ENCODE measurements at regions not wholly inside any gene's neighbourhood (a gene's known extent, or its start where the extent isn't known, plus 50 kb on each side); places are given as distances from the start of the nearest gene placed in this dataset.

DNA sequence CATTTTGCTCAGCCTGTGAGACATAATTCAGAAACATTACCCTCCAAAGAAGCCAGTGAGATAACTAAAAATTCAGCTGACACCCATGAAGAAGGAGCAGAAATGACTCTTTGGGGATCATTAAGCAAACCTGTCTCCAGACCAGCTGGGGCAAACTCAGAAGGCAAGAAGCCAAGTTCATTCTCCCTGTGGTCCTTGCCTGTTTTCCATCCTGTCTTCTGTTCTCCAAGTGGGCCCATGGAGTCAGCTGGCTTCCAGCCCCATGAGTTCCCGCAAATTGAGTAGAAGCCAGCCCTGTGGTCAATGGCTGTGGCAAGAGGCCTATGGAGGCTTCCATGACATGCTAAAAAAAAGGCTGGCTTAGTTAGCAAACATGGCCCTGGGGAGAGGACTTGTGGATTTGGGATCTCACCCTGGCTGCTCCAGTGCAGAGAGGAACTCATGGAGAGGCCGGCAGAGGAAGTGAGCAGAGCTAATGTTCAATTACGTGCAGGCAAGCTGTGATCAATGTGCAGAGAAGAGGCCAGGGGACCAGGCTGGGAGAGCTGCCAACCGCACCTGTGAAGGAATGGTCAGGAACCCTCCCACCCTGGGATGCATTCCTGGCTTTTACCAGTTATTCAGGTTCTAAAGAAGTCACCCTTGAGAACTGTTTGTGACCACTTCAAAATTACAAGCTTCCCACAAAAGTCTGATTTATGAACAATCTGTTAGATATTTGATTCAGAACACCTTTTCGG is 229.1 kb downstream of the TSHZ3 start:
- no peak for DNase-seq (ENCODE audit: low spot score)

- no peak for DNase-seq (ENCODE audit: low spot score)
Measured at GRCh38 chr19:31118986-31119385, 230.2 kb downstream of the TSHZ3 start.

DNA sequence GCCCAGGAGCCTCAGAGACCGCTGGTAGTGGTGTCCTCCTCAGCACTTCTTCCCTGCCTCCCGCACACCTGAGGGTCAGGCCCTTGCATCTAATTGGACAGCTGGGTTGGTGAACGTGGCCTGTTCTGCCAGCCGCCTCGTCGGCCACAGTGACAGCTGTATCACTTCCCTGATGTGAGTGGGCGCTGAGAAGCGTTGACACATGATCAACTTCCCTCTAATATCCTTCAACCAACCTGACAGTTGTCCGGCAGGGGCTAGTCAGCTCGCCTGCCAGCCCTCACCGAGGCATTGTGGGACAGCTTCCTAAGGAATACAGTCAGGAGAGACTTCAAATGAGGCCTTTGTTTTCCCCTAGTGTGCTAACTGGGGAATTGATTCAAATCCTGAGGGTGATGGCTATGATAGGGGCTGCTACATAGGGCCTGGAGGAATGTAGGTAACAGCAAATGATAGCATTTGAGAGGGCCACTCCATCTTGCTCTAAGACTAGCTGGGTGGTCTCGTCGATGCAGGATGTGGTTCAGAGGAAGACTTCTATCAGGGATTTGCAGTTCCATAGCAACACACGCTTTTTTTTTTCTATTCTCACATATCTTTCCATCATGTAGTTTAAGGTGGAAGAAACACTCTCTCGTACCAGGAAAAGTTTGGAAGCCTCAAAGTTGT is 230.8 kb downstream of the TSHZ3 start:
- DNase-seq (ENCODE audit: low spot score): no peak

DNA sequence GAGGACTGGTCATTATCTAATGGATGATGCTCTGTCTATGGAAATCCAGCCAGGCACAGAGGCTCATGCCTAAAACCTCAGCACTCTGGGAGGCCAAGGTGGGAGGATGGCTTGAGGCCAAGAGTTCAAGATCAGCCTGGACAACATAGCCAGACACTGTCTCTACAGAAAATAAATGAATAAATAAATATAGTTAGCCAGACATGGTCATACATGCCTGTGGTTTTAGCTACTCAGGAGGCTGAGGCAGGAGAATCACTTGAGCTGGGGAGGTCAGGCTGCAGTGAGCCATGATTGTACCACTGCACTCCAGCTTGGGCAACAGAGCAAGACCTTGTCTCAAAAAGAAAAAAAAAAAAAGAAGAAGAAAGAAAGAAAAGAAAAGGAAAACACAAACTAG is 234.7 kb downstream of the TSHZ3 start:
- DNase-seq (ENCODE audit: low spot score): no peak

DNA sequence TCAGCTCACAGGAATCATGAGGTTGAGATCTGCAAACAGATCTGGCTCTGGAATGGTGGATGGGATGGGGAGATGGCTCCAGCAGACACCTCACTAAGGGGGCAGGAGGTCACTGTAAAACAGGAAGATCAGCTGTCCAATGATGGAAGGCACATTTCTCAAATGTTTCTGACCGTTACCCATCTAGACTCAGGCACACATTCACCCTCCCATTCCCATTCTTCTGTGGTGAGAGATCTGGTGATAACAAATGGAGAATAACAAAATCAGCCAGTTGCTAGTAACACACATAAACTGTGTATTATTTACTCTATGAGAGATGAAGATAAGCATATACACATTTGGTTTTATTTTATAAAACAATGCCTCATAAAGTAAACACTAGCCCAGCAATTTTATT is 235.9 kb downstream of the TSHZ3 start:
- DNase-seq (ENCODE audit: low spot score): no peak

GRCh38 chr19:31112158-31112557 is 237.1 kb downstream of the TSHZ3 start:
- DNase-seq (ENCODE audit: low spot score): no peak

GRCh38 chr19:31111741-31112140 is 237.5 kb downstream of the TSHZ3 start:
- no peak for DNase-seq (ENCODE audit: low spot score)

GRCh38 chr19:31110336-31110735 is 238.9 kb downstream of the TSHZ3 start:
- DNase-seq (ENCODE audit: low spot score): peak; percentile 34

- DNase-seq (ENCODE audit: low spot score): no peak
Measured at GRCh38 chr19:31109636-31110035, 239.6 kb downstream of the TSHZ3 start.

DNA sequence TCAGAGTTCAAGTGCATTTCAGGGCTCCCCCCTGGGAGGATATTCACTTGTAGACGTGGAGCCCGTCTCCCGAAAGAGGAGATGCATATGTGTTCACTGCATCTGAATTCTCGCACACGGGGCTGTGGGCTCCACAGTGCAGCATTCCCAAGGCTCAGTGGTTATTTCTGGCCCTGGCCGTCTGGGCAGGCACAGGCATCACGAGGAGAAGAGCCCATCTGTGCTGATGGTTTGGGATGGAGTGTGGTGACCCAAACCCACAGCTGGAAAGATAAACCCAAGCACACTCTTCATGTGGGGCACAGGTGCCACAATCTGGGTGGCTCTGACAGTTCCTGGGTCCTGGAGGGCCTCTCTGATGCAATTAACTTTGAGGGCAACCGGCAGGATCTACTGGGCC is 242.1 kb downstream of the TSHZ3 start:
- DNase-seq (ENCODE audit: low spot score): no peak

DNA sequence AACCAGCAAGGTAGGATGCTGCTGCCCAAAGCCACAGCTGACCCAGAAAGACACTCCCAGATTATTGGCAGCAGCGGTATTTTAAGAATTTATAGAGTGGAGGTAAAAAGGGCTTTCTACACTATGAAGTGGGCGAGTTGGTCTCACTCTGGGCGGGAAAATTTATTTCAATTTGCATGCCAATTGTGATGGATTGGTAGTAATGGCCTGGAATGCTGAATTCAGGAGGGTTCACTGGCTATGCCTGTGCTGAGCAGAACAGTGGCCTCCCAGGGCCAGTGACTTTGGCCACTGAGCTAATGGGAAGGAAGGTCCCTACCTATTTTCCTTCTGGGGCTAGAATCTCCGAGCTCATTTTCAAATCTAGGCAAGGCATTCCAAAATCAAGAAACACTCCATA is 243.5 kb downstream of the TSHZ3 start:
- no peak for DNase-seq (ENCODE audit: low spot score)

DNA sequence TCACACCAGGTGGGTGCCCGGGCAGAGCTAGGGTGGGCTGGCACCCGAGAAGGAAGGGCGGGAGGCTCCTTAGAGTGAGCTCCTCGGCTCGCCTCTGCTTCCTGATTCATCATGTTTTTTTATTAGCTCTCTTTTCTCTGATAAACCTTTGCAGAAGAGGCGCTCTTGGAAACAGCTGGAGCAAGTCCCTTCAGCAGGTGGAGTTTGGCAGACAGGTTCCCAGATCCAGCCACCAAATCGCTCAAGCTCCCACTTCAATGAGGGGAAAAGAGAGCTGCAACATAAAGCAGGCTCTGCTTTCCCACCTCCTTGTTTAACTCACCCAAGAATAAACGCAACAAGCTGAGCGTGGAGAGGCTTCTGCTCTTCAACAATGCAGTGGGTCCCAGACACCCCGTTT is 244.8 kb downstream of the TSHZ3 start:
- DNase-seq (ENCODE audit: low spot score): no peak

GRCh38 chr19:31103228-31103627 is 246.0 kb downstream of the TSHZ3 start:
- no peak for DNase-seq (ENCODE audit: low spot score)

GRCh38 chr19:31102674-31103073 is 246.6 kb downstream of the TSHZ3 start:
- DNase-seq (ENCODE audit: low spot score): no peak

- DNase-seq (ENCODE audit: low spot score): no peak
Measured at GRCh38 chr19:31100981-31101380, 248.3 kb downstream of the TSHZ3 start.

- DNase-seq (ENCODE audit: low spot score): no peak
Measured at GRCh38 chr19:31100206-31100590, 249.0 kb downstream of the TSHZ3 start.

- no peak for DNase-seq (ENCODE audit: low spot score)
Measured at GRCh38 chr19:31099515-31100205, 249.6 kb downstream of the TSHZ3 start.

DNA sequence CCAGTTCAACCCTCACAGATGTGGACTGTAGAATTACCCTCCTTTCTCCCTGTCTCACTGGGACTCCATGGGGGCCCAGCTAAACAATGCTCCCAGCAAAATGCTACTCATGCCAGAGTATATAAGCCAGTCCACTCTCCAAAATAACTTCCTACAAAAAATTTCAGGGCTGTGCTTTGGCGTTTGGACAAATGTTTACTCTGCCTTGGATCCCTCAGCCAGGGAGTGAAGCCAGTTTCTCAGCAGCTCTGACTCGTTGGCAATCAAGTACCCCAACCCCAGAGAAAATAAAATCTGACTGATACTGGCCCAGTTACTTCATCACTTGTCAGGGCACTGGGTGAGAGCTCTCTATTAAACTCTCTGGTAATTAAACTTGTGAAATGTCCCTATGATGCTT is 250.4 kb downstream of the TSHZ3 start:
- no peak for DNase-seq (ENCODE audit: low spot score)

DNA sequence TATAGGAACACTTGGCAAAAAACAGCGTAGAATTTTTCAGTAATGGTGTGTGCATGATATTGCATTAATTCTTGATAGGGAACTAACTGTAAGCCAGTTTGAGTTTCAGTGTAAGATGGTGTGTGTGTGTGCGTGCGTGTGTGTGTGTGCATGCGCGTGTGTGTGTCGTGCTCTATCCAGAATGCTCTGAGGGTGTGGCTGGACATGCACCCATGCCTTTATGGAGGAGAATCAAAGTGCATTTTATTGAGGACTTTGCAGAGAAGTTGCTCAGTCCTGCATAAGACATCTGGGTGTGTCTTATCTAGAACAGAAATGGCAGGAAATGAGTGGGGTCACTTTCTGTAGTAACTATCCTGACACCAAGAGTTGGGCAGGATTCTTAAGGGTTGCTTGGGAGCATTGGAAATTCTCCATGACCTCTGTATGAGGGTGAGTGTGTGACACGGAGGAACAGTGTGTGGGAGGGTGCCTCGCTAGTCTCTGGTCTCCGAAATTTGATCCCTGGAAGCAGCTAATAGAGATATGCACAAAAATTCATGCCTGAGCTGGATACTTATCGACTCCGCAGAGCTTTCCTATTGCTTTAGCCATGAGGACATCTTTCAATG is 252.2 kb downstream of the TSHZ3 start:
- no peak for DNase-seq (ENCODE audit: low spot score)

DNA sequence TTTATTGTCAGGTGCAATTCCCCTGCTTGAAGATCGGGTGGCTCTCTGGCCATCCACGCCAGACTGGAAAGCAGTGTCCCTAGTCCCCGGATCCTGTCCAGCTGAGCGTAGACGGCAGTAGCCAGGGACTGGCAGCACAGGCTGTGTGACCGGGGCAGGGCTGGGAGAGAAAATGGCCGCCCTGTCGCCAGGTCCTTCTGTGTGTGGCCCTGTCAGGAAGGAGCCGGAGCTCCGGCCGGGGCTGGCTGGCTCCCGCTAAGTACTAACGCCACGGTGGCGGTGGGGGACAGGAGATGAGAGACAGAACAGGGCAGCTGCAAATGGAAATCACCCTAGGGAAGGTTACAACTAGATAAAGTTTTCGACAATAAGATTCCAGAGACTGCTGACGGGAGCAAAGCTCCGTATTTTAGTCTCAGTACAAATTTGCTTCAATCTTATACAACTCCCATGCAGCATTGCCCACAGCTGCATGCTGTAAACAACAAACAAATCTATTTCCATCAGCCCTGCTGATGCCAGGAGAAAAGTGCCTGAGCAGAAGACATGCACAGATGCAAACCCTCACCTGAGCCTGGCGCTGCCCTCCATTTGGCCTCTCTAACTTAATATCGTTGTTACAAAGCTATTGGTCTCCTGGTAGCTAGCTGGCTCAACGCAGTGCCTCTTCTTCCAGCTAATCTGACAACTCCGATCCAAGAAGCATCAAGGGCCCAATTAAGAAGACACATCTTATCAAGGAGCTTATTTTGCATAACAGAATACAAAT is 253.0 kb downstream of the TSHZ3 start:
- DNase-seq (ENCODE audit: low spot score): no peak

GRCh38 chr19:31095100-31095804 is 254.0 kb downstream of the TSHZ3 start:
- no peak for DNase-seq (ENCODE audit: low spot score)

Data from iPS-NIHi11 (cell line).